ENCODE measurements at regions not wholly inside any gene's neighbourhood (a gene's known extent, or its start where the extent isn't known, plus 50 kb on each side); places are given as distances from the start of the nearest gene placed in this dataset.

- DNase-seq (ENCODE audit: low read depth), result no peak
- no peak for TF ChIP-seq CTCF (conservative IDR thresholded peaks at IDR 0.05; ENCODE audit: low read depth, low read length)
Observed at GRCh38 chr7:17488829-17489228, 190.4 kb downstream of the AHR start.

DNA sequence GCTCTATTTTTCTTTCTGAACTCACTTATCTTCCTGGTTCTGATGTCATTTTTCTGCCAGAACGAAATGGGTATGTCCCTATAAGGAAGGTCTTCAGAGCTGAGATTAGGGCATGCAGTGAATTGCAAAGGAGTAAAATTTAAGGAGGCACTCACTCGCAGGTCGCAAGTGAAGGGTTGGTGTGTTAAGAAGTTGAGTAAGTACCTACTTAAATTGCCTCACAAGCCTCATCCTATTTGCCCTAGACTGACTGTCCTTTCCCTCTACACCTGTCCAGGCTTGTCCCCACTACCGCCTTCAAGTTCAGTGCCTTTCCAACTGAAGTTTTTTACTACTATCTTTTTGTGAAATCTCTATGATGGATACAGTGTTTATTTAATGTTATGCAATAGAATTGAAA is 191.5 kb downstream of the AHR start:
- H3K4me3 ChIP-seq (ENCODE audit: low read length), result no peak overlapping the region
- DNase-seq (ENCODE audit: low read depth), result no peak
- no peak for TF ChIP-seq CTCF (conservative IDR thresholded peaks at IDR 0.05; ENCODE audit: low read depth, low read length)

More at GRCh38 chr7:17488829-17489228, 190.4 kb downstream of the AHR start:
- no peak overlapping the region for H3K4me3 ChIP-seq (ENCODE audit: low read length)

DNA sequence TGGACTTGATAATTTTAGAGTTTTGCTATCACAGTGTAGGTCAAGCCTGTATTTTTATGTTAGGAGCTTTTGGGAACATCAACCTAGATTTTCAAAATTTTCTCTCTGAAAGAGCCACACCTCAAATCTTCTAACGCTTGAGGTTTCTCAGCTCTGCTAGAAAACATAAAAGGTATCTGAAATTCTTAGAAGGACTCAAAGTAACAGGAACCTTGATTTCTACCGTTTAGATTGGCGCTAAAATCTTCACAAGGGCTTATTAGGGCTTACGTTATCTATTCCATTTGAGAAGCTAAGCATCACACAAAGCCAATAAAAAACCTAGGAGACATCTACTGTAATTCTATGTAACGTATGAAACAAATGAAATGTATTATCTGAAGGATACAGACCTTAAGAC is 192.4 kb downstream of the AHR start:
- no peak for TF ChIP-seq CTCF (conservative IDR thresholded peaks at IDR 0.05; ENCODE audit: low read depth, low read length)
- no peak for DNase-seq (ENCODE audit: low read depth)

DNA sequence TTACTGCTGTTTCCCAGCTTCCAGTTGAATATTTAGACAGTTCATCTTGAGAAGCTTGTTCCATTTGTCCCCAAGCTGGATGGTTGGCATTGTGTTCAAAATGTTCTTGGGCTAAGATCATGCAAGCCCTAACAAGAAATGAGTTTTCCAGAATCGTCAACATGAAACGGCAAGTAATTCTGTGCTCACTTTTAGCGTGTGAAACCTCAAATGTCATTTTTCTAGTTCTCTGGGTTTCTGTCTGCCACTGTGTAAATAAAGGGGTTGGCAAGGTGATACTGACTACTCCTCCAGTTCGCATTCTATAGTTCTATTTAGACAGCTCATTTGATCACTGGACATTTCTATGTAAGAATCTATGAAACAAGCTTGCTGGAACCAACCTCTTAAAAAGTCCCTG is 194.0 kb downstream of the AHR start:
- DNase-seq (ENCODE audit: low read depth), result no peak
- no peak for TF ChIP-seq CTCF (conservative IDR thresholded peaks at IDR 0.05; ENCODE audit: low read depth, low read length)
- H3K4me3 ChIP-seq (ENCODE audit: low read length), result no peak overlapping the region

More for the DNA sequence above, 192.4 kb downstream of the AHR start:
- H3K4me3 ChIP-seq (ENCODE audit: low read length), result no peak overlapping the region

- no peak for DNase-seq (ENCODE audit: low read depth)
Observed at GRCh38 chr7:17493446-17493845, 195.0 kb downstream of the AHR start.

GRCh38 chr7:17495655-17496394 is 197.4 kb downstream of the AHR start:
- no peak for DNase-seq (ENCODE audit: low read depth)
- TF ChIP-seq CTCF (conservative IDR thresholded peaks at IDR 0.05; ENCODE audit: low read depth, low read length), result no peak
- H3K4me3 ChIP-seq (ENCODE audit: low read length), result no peak overlapping the region

More at GRCh38 chr7:17493446-17493845, 195.0 kb downstream of the AHR start:
- H3K4me3 ChIP-seq (ENCODE audit: low read length), result no peak overlapping the region
- no peak for TF ChIP-seq CTCF (conservative IDR thresholded peaks at IDR 0.05; ENCODE audit: low read depth, low read length)

- H3K4me3 ChIP-seq (ENCODE audit: low read length), result no peak overlapping the region
- no peak for TF ChIP-seq CTCF (conservative IDR thresholded peaks at IDR 0.05; ENCODE audit: low read depth, low read length)
- DNase-seq (ENCODE audit: low read depth), result no peak
Observed at GRCh38 chr7:17497136-17497535, 198.7 kb downstream of the AHR start.

Data from retinal pigment epithelial cell (primary cell).